ENCODE measurements at regions not wholly inside any gene's neighbourhood (a gene's known extent, or its start where the extent isn't known, plus 50 kb on each side); places are given as distances from the start of the nearest gene placed in this dataset.

DNA sequence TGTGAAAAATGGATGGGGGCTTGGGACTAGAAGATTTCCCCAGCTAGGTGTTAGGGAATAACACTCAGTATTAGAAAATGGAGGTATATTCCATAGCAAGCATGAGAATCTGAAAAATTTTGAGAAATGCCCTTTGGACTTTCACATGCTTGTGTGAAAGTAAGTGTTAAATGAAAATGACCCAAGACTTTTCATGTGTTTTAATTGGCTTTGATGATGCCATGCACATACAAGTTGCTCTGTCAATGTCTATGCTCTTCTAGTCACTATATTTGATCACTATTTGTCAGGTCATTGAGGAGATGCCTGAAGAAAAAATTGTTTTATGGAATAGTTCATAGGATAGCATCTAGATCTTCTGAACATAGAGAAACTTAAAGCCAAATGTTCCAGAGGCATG is 147.6 kb downstream of the SH2D1A start:
- TF ChIP-seq, protein P1, sequence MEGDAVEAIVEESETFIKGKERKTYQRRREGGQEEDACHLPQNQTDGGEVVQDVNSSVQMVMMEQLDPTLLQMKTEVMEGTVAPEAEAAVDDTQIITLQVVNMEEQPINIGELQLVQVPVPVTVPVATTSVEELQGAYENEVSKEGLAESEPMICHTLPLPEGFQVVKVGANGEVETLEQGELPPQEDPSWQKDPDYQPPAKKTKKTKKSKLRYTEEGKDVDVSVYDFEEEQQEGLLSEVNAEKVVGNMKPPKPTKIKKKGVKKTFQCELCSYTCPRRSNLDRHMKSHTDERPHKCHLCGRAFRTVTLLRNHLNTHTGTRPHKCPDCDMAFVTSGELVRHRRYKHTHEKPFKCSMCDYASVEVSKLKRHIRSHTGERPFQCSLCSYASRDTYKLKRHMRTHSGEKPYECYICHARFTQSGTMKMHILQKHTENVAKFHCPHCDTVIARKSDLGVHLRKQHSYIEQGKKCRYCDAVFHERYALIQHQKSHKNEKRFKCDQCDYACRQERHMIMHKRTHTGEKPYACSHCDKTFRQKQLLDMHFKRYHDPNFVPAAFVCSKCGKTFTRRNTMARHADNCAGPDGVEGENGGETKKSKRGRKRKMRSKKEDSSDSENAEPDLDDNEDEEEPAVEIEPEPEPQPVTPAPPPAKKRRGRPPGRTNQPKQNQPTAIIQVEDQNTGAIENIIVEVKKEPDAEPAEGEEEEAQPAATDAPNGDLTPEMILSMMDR (IDR thresholded peaks at IDR 0.05; ENCODE audit: low read depth, low read length, missing control alignments): no peak
- in situ Hi-C loops (cut with HindIII; ENCODE audit: low sequenced_read_pairs): no loop called here
- H3K4me3 ChIP-seq (ENCODE audit: low read depth, low read length): no peak overlapping the region
- DNase-seq (ENCODE audit: low read depth): no peak

DNA sequence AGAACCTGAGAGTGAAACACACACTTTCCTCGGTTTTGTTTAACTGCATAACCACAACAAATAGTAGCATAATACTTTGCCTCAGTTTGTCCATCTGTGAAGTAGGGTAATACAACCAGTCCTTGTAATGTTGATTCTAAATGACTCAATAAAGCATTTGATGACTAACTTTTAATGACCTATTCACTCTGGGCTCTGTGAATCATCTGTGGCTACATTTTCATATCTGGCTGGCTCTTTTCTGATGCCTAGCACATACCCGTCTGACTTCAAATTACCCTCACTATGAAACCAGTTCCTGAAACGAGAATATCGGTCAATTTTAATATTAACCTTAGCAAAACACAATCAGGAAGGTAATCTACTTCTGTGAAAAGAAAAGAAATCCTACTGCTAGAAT is 151.0 kb downstream of the SH2D1A start:
- H3K4me3 ChIP-seq (ENCODE audit: low read depth, low read length): no peak overlapping the region
- TF ChIP-seq, protein P1 (IDR thresholded peaks at IDR 0.05; ENCODE audit: low read depth, low read length, missing control alignments): no peak
- in situ Hi-C loops (cut with HindIII; ENCODE audit: low sequenced_read_pairs): no loop called here
- DNase-seq (ENCODE audit: low read depth): no peak

DNA sequence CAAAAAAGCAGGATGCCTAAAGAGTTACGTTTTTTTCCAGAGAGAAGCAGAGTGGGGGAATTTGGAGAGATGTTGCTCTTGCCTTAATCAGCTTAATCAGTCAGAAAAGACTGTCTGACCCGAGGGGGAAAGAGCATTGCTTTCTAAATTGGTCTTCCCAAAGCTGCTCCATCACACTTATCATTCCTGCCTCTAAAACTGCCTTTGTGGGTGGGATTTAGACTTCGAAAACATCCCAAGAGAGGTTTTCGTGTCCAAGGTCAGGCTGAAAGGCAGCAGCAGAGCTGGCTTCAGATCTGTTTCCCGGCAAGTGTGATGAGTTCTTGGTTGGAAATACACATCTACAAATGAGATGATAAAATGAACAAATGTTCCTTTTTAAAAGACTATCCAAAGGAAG is 155.2 kb downstream of the SH2D1A start:
- TF ChIP-seq, protein P1 (IDR thresholded peaks at IDR 0.05; ENCODE audit: low read depth, low read length, missing control alignments): no peak
- in situ Hi-C loops (cut with HindIII; ENCODE audit: low sequenced_read_pairs): no loop called here
- no peak for DNase-seq (ENCODE audit: low read depth)
- no peak overlapping the region for H3K4me3 ChIP-seq (ENCODE audit: low read depth, low read length)

DNA sequence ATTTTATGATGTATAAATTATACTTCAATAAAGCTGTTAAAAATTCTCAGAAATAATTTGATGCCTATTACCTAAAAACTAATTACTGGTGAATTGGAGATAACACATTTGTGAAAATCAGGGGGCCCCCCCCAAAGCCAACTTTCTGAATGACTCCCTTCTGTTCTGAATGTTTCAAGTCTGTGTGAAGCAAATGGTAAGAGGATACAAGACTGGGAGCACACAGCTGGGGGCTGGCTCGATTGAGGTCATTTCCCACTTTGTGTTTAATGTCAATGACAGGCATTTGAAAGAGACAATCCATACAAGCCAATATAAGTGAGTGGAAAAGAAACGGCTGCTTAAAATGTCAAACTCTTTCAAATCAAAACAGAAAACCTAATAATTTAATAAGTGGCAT is 155.8 kb downstream of the SH2D1A start:
- in situ Hi-C loops (cut with HindIII; ENCODE audit: low sequenced_read_pairs): no loop called here
- no peak overlapping the region for H3K4me3 ChIP-seq (ENCODE audit: low read depth, low read length)
- no peak for DNase-seq (ENCODE audit: low read depth)
- TF ChIP-seq, protein P1 (IDR thresholded peaks at IDR 0.05; ENCODE audit: low read depth, low read length, missing control alignments): no peak

DNA sequence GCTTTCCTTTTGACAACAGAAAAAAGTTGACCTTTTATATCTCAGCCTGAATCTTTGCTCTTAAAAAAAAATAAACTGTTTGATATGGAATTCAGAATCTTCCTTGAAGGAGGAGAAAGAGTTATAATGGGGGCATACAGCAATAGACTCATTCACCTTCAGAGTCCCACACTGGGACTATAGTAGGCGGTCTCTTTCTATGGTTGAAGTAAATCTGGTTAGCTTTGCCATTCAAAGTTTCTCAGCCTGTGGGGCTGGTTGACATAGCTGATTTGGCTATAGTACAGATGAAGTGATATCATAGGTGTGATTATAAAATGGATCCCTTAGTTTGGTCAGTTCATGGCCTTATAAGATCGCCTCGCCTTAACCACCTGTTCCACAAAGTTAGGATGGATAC is 156.2 kb downstream of the SH2D1A start:
- no peak for DNase-seq (ENCODE audit: low read depth)
- H3K4me3 ChIP-seq (ENCODE audit: low read depth, low read length): no peak overlapping the region
- TF ChIP-seq, protein P1 (IDR thresholded peaks at IDR 0.05; ENCODE audit: low read depth, low read length, missing control alignments): no peak
- in situ Hi-C loops (cut with HindIII; ENCODE audit: low sequenced_read_pairs): no loop called here

DNA sequence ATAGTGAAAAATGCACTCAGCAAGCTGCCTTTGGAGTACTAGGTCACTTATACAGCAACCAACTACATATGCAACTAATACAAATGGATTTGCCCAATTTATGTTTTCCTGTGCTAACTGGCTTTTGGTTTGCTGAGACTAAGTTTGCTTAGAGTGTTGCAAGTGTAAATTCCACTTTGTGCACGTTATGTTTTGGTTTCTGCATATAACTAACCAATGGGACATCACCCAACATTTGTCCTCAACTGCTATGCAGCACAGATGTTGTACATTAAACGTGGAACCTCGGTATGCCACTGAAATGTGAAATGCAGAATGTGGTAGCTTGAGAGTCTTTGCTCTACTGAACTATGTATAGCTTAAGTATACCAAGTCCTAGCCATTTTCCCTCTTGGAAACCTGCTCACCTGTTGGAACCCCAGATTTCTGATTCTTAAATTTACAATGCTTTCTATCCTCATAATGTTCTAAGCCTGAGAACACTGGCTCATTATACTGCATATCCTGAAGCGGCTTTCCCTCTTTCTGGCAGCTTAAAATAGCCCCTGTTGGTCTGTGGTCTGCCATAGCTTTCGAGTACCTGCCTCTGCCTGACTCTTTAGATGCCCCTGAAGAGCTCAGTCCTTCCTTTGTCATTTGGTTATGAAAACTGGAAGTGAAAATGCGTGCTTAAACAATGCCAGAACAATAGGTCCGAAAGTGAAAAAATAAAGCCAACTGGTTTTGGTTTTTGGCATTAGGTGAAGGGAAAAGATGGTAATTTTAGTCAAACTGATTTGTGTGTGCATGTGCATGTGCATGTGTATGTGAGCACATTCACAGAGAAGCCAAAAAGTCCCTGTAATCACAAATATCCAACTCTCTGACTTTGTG is 158.0 kb downstream of the SH2D1A start:
- in situ Hi-C loops (cut with HindIII; ENCODE audit: low sequenced_read_pairs): no loop called here
- no peak overlapping the region for H3K4me3 ChIP-seq (ENCODE audit: low read depth, low read length)
- DNase-seq (ENCODE audit: low read depth): no peak
- TF ChIP-seq, protein P1 (IDR thresholded peaks at IDR 0.05; ENCODE audit: low read depth, low read length, missing control alignments): no peak
